Nephron (organoid): ENCODE measurements at regions not wholly inside any gene's neighbourhood (a gene's known extent, or its start where the extent isn't known, plus 50 kb on each side); places are given as distances from the start of the nearest gene placed in this dataset.

Source experiments
- H3K27ac Mint-ChIP-seq, 3 experiments: 2 replicates each; pipeline ENCODE4 v1.8.0; 2020; ENCODE audit warnings: mixed read lengths in 3 of 3, mild to moderate bottlenecking in 2 of 3, moderate library complexity in 1 of 3
- H3K27me3 Mint-ChIP-seq: 2 replicates; pipeline ENCODE4 v1.8.0; 2021; ENCODE audit warnings: low read depth, mild to moderate bottlenecking, moderate library complexity, mixed read lengths
- H3K36me3 Mint-ChIP-seq: 2 replicates; pipeline ENCODE4 v1.8.0; 2020; ENCODE audit warnings: low read depth, mixed read lengths
- H3K4me1 Mint-ChIP-seq: 2 replicates; pipeline ENCODE4 v1.8.0; 2020; ENCODE audit warnings: mixed read lengths
- H3K4me3 Mint-ChIP-seq, 3 experiments: 2 replicates each; pipeline ENCODE4 v1.8.0; 2020; ENCODE audit warnings: mild to moderate bottlenecking in 3 of 3, mixed read lengths in 3 of 3, moderate library complexity in 2 of 3
- H3K9me3 Mint-ChIP-seq: 2 replicates; pipeline ENCODE4 v1.8.0; 2020; ENCODE audit warnings: mixed read lengths
- TF ChIP-seq, protein P1 (sequence below), 3 experiments: fragments of 200-600 bp; sonication (generic); IDR thresholded peaks; one replicate each; pipeline ENCODE4 v1.5.0; 2021; ENCODE audit warnings: antibody characterized with exemption in 3 of 3; ENCODE audit not compliant: unreplicated experiment in 3 of 3

DNA sequence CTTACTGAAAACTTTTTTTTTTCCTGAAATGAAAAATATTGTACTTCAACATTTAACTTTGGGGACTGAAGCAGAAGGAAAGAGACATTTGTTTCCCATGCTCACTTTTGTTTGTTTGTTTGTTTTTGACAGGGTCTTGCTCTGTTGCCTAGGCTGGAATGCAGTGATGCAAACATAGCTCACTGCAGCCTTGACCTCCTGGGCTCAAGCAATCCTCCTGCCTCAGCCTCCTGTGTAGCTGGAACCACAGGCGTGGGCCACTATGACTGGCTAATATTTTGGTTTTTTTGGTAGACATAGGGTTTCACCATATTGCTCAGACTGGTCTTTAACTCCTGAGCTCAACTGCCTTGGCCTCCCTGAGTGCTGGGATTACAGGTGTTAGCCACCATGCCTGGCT is 70.9 kb upstream of the SPTBN1 start:
- TF ChIP-seq, protein P1, sequence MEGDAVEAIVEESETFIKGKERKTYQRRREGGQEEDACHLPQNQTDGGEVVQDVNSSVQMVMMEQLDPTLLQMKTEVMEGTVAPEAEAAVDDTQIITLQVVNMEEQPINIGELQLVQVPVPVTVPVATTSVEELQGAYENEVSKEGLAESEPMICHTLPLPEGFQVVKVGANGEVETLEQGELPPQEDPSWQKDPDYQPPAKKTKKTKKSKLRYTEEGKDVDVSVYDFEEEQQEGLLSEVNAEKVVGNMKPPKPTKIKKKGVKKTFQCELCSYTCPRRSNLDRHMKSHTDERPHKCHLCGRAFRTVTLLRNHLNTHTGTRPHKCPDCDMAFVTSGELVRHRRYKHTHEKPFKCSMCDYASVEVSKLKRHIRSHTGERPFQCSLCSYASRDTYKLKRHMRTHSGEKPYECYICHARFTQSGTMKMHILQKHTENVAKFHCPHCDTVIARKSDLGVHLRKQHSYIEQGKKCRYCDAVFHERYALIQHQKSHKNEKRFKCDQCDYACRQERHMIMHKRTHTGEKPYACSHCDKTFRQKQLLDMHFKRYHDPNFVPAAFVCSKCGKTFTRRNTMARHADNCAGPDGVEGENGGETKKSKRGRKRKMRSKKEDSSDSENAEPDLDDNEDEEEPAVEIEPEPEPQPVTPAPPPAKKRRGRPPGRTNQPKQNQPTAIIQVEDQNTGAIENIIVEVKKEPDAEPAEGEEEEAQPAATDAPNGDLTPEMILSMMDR (IDR thresholded peaks at IDR 0.05; ENCODE audit: unreplicated experiment in 3 of 3) = no peak
- no peaks in the 10 kb centered on the region for H3K9me3 Mint-ChIP-seq
- H3K4me1 Mint-ChIP-seq = peaks cover 52% of the 10 kb centered on the region
- H3K36me3 Mint-ChIP-seq = no peaks in the 10 kb centered on the region
- no peak overlapping the region for H3K4me3 Mint-ChIP-seq
- H3K27ac Mint-ChIP-seq = peak overlapping the region in 2 of 3 experiments; percentile 70 to 98
- no peaks in the 10 kb centered on the region for H3K27me3 Mint-ChIP-seq

DNA sequence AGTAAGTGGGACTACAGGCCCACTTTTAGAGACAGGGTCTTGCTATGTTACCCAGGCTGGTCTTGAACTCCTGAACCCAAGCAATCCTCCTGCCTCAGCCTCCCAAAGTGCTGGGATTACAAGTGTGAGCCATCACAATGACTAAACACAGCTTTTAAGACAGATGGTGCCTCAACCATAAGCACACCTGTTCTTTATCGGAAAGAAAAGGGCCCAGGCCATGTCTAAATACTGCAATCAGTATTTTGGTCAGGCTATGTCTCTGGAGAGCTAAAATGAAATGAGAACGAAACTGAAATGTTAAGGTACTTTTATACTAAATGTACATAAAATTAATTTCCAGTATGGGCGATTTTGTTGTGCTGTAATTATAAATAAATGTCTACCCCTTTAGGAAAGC is 69.5 kb upstream of the SPTBN1 start:
- peak overlapping the region in 1 of 3 experiments; percentile 9 for H3K4me3 Mint-ChIP-seq
- H3K36me3 Mint-ChIP-seq = no peaks in the 10 kb centered on the region
- H3K27me3 Mint-ChIP-seq = no peaks in the 10 kb centered on the region
- H3K4me1 Mint-ChIP-seq = peaks cover 53% of the 10 kb centered on the region
- TF ChIP-seq, protein P1 (IDR thresholded peaks at IDR 0.05; ENCODE audit: unreplicated experiment in 3 of 3) = no peak
- H3K27ac Mint-ChIP-seq = peak overlapping the region in 2 of 3 experiments; percentile 94 to 98
- no peaks in the 10 kb centered on the region for H3K9me3 Mint-ChIP-seq

DNA sequence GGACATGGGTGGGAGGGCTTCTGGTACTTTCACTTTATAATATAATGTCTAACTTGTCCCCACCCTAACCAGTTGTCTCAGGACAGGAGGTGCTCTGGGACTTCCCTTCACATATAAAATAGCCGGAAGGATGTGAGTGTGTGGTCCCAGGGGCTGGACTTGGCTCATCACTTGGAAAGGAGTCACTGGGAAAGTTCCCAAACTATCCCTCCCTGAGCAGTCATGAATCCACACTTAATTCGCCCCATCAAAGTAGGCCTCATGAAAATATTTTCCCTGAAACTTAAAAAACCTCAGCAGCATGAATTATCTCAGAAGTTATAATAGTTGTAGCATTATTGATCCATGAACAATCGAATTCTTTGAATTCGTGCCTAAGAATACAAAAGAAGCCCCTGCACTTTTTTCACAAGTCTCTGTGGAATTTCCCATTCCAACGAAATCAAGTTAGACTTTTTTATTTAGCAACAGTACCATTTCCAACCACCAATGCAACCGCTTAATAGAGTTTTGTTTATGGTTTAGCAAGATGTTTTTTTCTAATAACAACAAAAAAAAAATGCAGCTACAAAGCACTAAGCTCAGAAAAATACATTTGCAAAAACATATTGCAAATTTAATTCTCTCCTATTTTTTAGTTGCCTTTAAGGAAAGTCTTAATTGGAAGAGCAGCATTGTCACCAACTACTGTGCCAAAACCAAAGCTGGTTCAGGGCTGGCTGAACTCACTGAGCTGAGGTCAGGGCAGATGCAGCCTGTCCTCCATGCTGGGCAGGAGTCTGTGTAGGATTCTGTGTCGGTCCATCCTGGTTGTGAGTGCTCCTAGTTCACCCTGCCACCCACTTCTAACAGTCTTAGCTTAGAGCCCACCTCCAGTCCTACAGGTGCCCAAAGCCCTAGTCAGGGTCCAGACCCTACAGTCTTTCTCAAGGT is 68.8 kb upstream of the SPTBN1 start:
- Mint-ChIP-seq H3K27me3 (no peaks in the 10 kb centered on the region), H3K9me3 (no peaks in the 10 kb centered on the region), H3K36me3 (no peaks in the 10 kb centered on the region), H3K4me3 (peak overlapping the region in 2 of 3 experiments; percentile 11 to 44), H3K4me1 (peaks cover 56% of the 10 kb centered on the region), H3K27ac (peak overlapping the region; percentile 67 to 98 (median 94))
- TF ChIP-seq, protein P1 (IDR thresholded peaks at IDR 0.05; ENCODE audit: unreplicated experiment in 3 of 3) = peak in 2 of 3 experiments; percentile 10 to 28

DNA sequence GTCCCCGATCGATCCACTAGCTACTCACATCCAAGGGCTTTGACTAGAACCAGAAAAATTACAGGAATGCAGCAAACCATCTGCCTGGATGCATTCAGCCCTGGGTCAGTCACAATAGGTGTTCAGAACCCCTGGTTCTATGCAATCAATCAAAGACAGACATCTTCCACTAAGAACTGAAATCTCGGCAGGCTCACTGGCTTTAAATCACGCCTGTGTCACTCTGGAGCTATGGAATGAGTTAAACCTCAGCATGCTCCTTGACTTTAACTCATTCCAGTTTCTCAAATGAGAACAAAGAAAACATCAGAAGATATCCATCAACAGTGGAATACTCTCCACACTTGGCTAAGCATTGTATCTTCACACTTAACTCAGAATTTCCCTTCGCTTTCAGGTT is 68.1 kb upstream of the SPTBN1 start:
- no peak overlapping the region for H3K4me3 Mint-ChIP-seq
- peaks cover 56% of the 10 kb centered on the region for H3K4me1 Mint-ChIP-seq
- H3K9me3 Mint-ChIP-seq = no peaks in the 10 kb centered on the region
- H3K27me3 Mint-ChIP-seq = no peaks in the 10 kb centered on the region
- H3K36me3 Mint-ChIP-seq = no peaks in the 10 kb centered on the region
- peak overlapping the region; percentile 67 to 98 (median 91) for H3K27ac Mint-ChIP-seq
- TF ChIP-seq, protein P1 (IDR thresholded peaks at IDR 0.05; ENCODE audit: unreplicated experiment in 3 of 3) = no peak

DNA sequence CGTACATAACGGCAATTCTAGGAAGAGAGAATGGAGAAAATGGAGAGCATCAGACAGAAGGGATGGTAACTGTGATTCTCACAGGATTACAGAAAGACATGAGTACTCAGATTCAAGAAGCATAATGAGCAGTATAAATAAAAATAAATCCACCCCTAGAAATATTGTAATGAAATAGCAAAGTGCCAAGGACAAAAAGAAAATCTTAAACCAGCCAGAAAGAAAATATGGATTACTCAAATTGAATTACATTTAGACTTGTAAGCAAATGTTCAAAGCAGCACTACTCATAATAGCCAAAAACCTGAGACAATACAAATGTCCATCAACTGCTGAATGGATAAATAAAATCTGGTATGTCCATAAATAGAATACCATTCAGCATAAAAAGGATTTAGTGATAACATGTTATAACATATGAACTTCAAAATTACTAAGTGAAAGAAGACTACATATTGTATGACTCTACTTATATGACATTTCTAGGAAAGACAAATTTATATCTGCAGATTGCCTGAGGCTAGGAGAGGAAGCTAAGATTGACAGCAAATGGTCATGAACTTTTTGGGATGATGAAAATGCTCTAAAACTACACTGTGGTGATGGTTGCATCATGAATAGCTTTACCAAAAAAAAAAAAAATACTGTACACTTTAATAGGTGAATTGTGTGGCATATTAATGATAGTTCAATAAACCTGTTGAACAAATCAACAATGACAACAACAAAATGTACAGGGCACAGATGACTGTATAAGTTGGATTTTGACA is 63.4 kb upstream of the SPTBN1 start:
- no peaks in the 10 kb centered on the region for H3K9me3 Mint-ChIP-seq
- H3K27ac Mint-ChIP-seq = no peak overlapping the region
- TF ChIP-seq, protein P1 (IDR thresholded peaks at IDR 0.05; ENCODE audit: unreplicated experiment in 3 of 3) = no peak

More for the DNA sequence above, 63.4 kb upstream of the SPTBN1 start:
- Mint-ChIP-seq H3K4me1 (peaks cover 30% of the 10 kb centered on the region), H3K27me3 (no peaks in the 10 kb centered on the region), H3K4me3 (no peak overlapping the region), H3K36me3 (no peaks in the 10 kb centered on the region)
